Hippocampal formation (tissue), 2 donors: ENCODE measurements at regions not wholly inside any gene's neighbourhood (a gene's known extent, or its start where the extent isn't known, plus 50 kb on each side); places are given as distances from the start of the nearest gene placed in this dataset.

Experiments used
- DNase-seq, 2 donors: peaks; one replicate each; lab custom pipeline; 2025; lab: John Stamatoyannopoulos, UW

GRCh38 chr10:8481718-8482504, 427.4 kb downstream of the GATA3 start:
- DNase-seq: no peak

GRCh38 chr10:8485032-8485431, 430.5 kb downstream of the GATA3 start:
- no peak for DNase-seq

GRCh38 chr10:8487346-8487745, 432.9 kb downstream of the GATA3 start:
- no peak for DNase-seq

- DNase-seq: no peak
Observed at GRCh38 chr10:8489232-8489631, 434.7 kb downstream of the GATA3 start.

GRCh38 chr10:8489823-8490222, 435.3 kb downstream of the GATA3 start:
- DNase-seq: no peak

- no peak for DNase-seq
Observed at GRCh38 chr10:8498290-8498689, 443.8 kb downstream of the GATA3 start.

GRCh38 chr10:8498881-8499280, 444.4 kb downstream of the GATA3 start:
- DNase-seq: no peak

GRCh38 chr10:8499312-8499711, 444.8 kb downstream of the GATA3 start:
- DNase-seq: no peak

- DNase-seq: no peak
Observed at GRCh38 chr10:8499752-8500390, 445.4 kb downstream of the GATA3 start.

GRCh38 chr10:8502573-8502972, 448.1 kb downstream of the GATA3 start:
- no peak for DNase-seq

GRCh38 chr10:8504499-8504898, 450.0 kb downstream of the GATA3 start:
- DNase-seq: no peak

GRCh38 chr10:8507156-8507555, 452.7 kb downstream of the GATA3 start:
- no peak for DNase-seq

GRCh38 chr10:8508882-8509281, 454.4 kb downstream of the GATA3 start:
- DNase-seq: no peak

- DNase-seq: no peak
Observed at GRCh38 chr10:8510471-8510870, 456.0 kb downstream of the GATA3 start.

- DNase-seq: no peak
Observed at GRCh38 chr10:8511026-8511425, 456.5 kb downstream of the GATA3 start.

GRCh38 chr10:8513155-8514147, 459.0 kb downstream of the GATA3 start:
- DNase-seq: no peak

GRCh38 chr10:8520382-8520781, 465.9 kb downstream of the GATA3 start:
- DNase-seq: no peak

- DNase-seq: no peak
Observed at GRCh38 chr10:8527773-8528172, 473.3 kb downstream of the GATA3 start.

- peak in 1 of 2 donors; percentile 31 for DNase-seq
Observed at GRCh38 chr10:8531116-8531515, 476.6 kb downstream of the GATA3 start.

- DNase-seq: no peak
Observed at GRCh38 chr10:8532647-8533046, 478.2 kb downstream of the GATA3 start.

GRCh38 chr10:8533462-8533861, 479.0 kb downstream of the GATA3 start:
- no peak for DNase-seq

GRCh38 chr10:8534096-8534495, 479.6 kb downstream of the GATA3 start:
- DNase-seq: no peak
